Omental fat pad (tissue), 3 donors: ENCODE measurements at regions not wholly inside any gene's neighbourhood (a gene's known extent, or its start where the extent isn't known, plus 50 kb on each side); places are given as distances from the start of the nearest gene placed in this dataset.

Experiments used
- ATAC-seq: fragments of 150-250 bp; one replicate; pipeline ENCODE4 v1.9.1; 2016; ENCODE audit warnings: mild to moderate bottlenecking, moderate library complexity; ENCODE audit not compliant: low FRiP score
- DNase-seq: peaks from one replicate; pipeline ENCODE4 v3.0.0-alpha.2; 2019; ENCODE audit warnings: low spot score
- CTCF ChIP-seq, 3 donors: fragments of 450-650 bp; IDR thresholded peaks; one replicate each; pipeline ENCODE4 v1.5.1; 2016 to 2017; ENCODE audit warnings: antibody characterized with exemption in 3 of 3, mild to moderate bottlenecking in 3 of 3, moderate library complexity in 2 of 3

- DNase-seq (no peak), ATAC-seq (no peak)
- TF ChIP-seq CTCF (IDR thresholded peaks at IDR 0.05), result no peak
Observed at GRCh38 chr5:133786420-133786819, 174.1 kb upstream of the FSTL4 start.

DNA sequence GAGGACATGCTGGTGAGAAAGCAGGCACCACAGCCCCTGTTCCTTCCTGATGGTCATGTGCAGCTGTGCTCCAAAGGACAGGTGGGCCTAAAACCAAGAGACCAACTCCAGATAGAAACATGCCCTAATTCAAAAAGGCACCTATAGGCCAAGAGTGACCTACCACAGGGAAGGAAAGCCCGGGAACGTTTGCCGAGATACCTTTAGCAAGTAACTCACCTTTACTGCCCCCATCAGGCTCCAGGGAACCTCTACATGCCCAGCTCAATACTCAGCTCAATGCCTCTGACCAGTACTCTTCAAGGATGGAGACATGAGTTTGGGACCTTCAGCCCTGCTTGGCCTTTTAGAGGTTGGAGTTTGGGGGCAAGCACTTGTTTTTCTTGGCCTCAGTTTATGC lies 172.8 kb upstream of the FSTL4 start:
- no peak for TF ChIP-seq CTCF (IDR thresholded peaks at IDR 0.05)
- DNase-seq (no peak), ATAC-seq (no peak)

DNA sequence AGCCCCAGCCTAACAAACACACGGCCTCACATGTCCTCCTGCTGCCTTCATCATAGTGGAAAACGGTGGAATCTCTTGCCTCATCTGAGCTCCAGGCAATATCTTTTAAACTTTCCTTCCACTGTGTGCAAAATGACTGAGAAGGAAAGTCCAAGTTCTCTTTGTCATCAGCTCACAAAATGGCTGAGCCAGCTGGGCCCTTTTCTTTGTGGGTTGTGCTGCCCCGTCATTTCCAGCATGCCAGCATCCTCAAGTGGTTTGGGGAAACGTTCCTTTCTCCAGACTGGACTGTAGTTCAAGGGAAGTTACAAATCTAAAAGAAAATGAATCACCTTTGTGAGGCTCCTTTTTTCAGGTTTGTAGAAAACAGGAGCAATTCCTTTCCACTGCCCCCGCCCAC lies 171.1 kb upstream of the FSTL4 start:
- DNase-seq (no peak), ATAC-seq (no peak)
- no peak for TF ChIP-seq CTCF (IDR thresholded peaks at IDR 0.05)

DNA sequence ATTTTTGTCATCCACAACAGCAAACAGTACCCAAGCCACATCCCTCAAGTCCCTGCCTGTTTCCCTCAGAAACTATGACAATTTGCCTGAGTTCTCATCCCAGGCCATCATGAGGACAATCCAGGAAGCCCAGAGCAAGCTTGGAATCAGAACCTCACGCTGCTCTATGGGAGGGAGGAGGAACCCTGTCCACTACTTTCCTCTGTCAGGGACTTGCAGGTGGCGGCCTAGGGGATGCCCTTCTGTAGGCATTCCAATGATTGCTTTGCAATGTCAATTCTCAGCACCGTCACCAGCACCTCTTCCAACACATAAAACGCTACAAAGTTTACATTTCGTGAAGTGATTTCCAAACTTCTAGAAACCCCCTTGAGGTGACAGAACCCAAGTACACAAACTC lies 170.4 kb upstream of the FSTL4 start:
- DNase-seq, result no peak
- no peak for ATAC-seq
- TF ChIP-seq CTCF (IDR thresholded peaks at IDR 0.05), result no peak

- no peak for TF ChIP-seq CTCF (IDR thresholded peaks at IDR 0.05)
- DNase-seq (no peak), ATAC-seq (no peak)
Observed at GRCh38 chr5:133781436-133782225, 169.3 kb upstream of the FSTL4 start.

DNA sequence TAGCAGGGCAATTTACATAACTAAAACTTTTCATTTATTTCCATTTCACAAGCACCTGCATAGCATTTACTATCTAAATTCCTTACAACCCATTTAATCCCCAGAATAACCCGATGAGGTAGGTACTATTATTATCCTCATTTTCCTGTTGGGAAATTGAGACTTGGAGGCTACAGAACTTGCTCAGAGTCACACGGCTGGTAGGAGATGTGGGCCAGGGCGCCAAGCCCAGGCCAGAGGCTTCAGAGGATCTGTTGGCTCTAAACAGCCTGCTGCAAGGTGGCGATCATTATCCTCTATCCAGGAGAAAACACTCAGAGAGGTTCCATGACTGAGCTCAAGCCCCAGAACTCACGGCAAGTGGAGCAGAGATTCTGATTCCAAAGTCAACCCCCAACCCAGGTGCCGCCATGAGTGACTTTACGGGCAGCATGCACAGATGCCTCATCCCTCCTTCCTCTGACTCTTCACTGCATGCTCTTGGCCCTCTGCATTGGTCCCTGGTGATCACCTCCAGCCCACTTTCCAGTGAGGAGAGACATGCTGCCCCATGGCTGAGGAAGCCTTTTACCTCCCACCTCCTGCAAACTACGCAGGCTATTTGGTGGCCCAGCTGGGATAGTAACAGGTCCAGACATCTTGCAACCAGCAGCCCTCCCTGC lies 168.4 kb upstream of the FSTL4 start:
- DNase-seq (no peak), ATAC-seq (no peak)
- no peak for TF ChIP-seq CTCF (IDR thresholded peaks at IDR 0.05)
